Activated CD8-positive, alpha-beta memory T cell treated with anti-CD3 and anti-CD28 coated beads, Interleukin-2, amount 10 ng/mL, durations not matched to agents 7 days and 5 days (primary cell): ENCODE measurements at regions not wholly inside any gene's neighbourhood (a gene's known extent, or its start where the extent isn't known, plus 50 kb on each side); places are given as distances from the start of the nearest gene placed in this dataset.
"Not testable (repeated sequence)": the region's sequence is repeated elsewhere in the genome, so short reads cannot be mapped to it uniquely, and the experiment has no call there.

ENCODE experiments used
- ATAC-seq: fragments of 150-1000 bp; cut with Tn5 transposase; one replicate; pipeline ENCODE4 v1.10.0; 2021; ENCODE audit warnings: moderate library complexity
- CTCF ChIA-PET: fragments of 350-600 bp; sonication (Branson Sonifier 250); formaldehyde crosslinking; loops from one replicate; lab custom pipeline; 2021; ENCODE audit warnings: antibody characterized with exemption; lab: Charles Lee
- DNase-seq: peaks from one replicate; pipeline ENCODE4 v3.0.0-alpha.2; 2020
- H3K27ac Mint-ChIP-seq: one replicate; pipeline ENCODE4 v1.8.0; 2021; ENCODE audit warnings: mild to moderate bottlenecking, mixed read lengths
- H3K27me3 Mint-ChIP-seq: one replicate; pipeline ENCODE4 v1.8.0; 2021; ENCODE audit warnings: mixed read lengths
- H3K36me3 Mint-ChIP-seq: one replicate; pipeline ENCODE4 v1.8.0; 2021; ENCODE audit warnings: mild to moderate bottlenecking, mixed read lengths
- H3K4me1 Mint-ChIP-seq: one replicate; pipeline ENCODE4 v1.8.0; 2021; ENCODE audit warnings: mixed read lengths
- H3K4me3 Mint-ChIP-seq: one replicate; pipeline ENCODE4 v1.8.0; 2021; ENCODE audit warnings: mild to moderate bottlenecking, moderate library complexity, mixed read lengths
- H3K9me3 Mint-ChIP-seq: one replicate; pipeline ENCODE4 v1.8.0; 2022; ENCODE audit warnings: low read depth, mixed read lengths

GRCh38 chr18:25563816-25564683 lies 212.1 kb upstream of the ZNF521 start:
- DNase-seq (no peak), ATAC-seq (no peak)
- no peak overlapping the region for H3K27ac Mint-ChIP-seq
- H3K9me3 Mint-ChIP-seq, result peaks cover 3% of the 10 kb centered on the region
- H3K4me1 Mint-ChIP-seq, result no peaks in the 10 kb centered on the region
- CTCF ChIA-PET, result no interaction called here
- H3K4me3 Mint-ChIP-seq, result no peak overlapping the region
- H3K36me3 Mint-ChIP-seq, result no peaks in the 10 kb centered on the region
- H3K27me3 Mint-ChIP-seq, result no peaks in the 10 kb centered on the region

GRCh38 chr18:25563346-25563745 lies 211.4 kb upstream of the ZNF521 start:
- DNase-seq (no peak), ATAC-seq (no peak)
- Mint-ChIP-seq H3K9me3 (peaks cover 3% of the 10 kb centered on the region), H3K27ac (no peak overlapping the region), H3K4me3 (no peak overlapping the region), H3K27me3 (no peaks in the 10 kb centered on the region), H3K36me3 (no peaks in the 10 kb centered on the region), H3K4me1 (no peaks in the 10 kb centered on the region)
- CTCF ChIA-PET, result no interaction called here

GRCh38 chr18:25561918-25562317 lies 210.0 kb upstream of the ZNF521 start:
- CTCF ChIA-PET, result no interaction called here
- no peak for ATAC-seq
- DNase-seq, result no peak
- H3K9me3 Mint-ChIP-seq, result peaks cover 3% of the 10 kb centered on the region
- no peaks in the 10 kb centered on the region for H3K4me1 Mint-ChIP-seq
- no peak overlapping the region for H3K27ac Mint-ChIP-seq
- no peak overlapping the region for H3K4me3 Mint-ChIP-seq
- no peaks in the 10 kb centered on the region for H3K27me3 Mint-ChIP-seq
- H3K36me3 Mint-ChIP-seq, result no peaks in the 10 kb centered on the region

- H3K36me3 Mint-ChIP-seq, result no peaks in the 10 kb centered on the region
- no peak overlapping the region for H3K27ac Mint-ChIP-seq
- H3K9me3 Mint-ChIP-seq, result no peaks in the 10 kb centered on the region
- no peaks in the 10 kb centered on the region for H3K27me3 Mint-ChIP-seq
- H3K4me1 Mint-ChIP-seq, result no peaks in the 10 kb centered on the region
- no peak for DNase-seq
- no peak overlapping the region for H3K4me3 Mint-ChIP-seq
- no peak for ATAC-seq
- CTCF ChIA-PET, result no interaction called here
Observed at GRCh38 chr18:25560369-25560768, 208.4 kb upstream of the ZNF521 start.

- no peak overlapping the region for H3K4me3 Mint-ChIP-seq
Observed at GRCh38 chr18:25557011-25557410, 205.0 kb upstream of the ZNF521 start.

GRCh38 chr18:25553631-25554263 lies 201.8 kb upstream of the ZNF521 start:
- H3K36me3 Mint-ChIP-seq, result no peaks in the 10 kb centered on the region
- CTCF ChIA-PET, result no interaction called here
- DNase-seq (no peak), ATAC-seq (no peak)
- no peak overlapping the region for H3K4me3 Mint-ChIP-seq
- H3K27ac Mint-ChIP-seq, result no peak overlapping the region
- H3K9me3 Mint-ChIP-seq, result no peaks in the 10 kb centered on the region
- no peaks in the 10 kb centered on the region for H3K27me3 Mint-ChIP-seq
- H3K4me1 Mint-ChIP-seq, result no peaks in the 10 kb centered on the region

More at GRCh38 chr18:25557011-25557410, 205.0 kb upstream of the ZNF521 start:
- CTCF ChIA-PET, result no interaction called here
- H3K27ac Mint-ChIP-seq, result no peak overlapping the region
- ATAC-seq (no peak), DNase-seq (no peak)
- no peaks in the 10 kb centered on the region for H3K27me3 Mint-ChIP-seq
- H3K4me1 Mint-ChIP-seq, result no peaks in the 10 kb centered on the region
- no peaks in the 10 kb centered on the region for H3K36me3 Mint-ChIP-seq
- no peaks in the 10 kb centered on the region for H3K9me3 Mint-ChIP-seq

DNA sequence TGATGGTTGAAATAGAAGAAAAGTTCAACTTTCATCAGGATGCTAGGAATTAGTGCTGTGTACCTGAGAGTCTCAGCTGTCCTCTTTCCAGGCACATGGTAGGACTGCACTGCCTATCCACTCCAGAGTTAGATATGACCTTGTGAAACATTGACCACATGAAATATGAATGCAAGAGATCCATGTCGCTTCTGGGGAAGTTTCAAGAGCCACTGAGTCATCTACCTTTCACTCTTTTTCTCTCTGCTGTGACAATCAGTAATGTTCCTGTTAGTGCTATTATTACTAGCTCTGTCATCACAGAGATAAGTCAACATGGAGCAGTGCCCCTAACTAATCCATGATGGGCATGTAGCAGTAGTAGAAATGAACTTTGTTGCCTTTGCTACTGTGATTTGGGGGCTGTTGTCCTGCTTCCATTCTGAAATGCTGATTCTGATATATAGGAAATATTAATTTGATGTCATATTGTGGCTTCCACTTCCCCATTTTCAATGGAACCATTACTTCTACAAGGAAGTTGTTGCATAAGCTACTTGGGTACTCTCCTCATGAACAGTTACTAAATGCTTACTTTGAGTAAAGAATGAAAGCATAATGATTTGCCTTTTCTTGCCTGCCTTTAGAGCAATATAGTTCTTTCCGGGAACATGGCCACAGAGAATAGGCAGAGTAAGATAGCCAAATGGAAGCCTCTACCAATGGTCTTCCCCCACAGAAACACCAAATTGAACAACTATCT lies 192.8 kb upstream of the ZNF521 start:
- DNase-seq (no peak), ATAC-seq (no peak)
- no peaks in the 10 kb centered on the region for H3K4me1 Mint-ChIP-seq
- CTCF ChIA-PET, result no interaction called here
- H3K27ac Mint-ChIP-seq, result no peak overlapping the region
- H3K36me3 Mint-ChIP-seq, result no peaks in the 10 kb centered on the region
- H3K4me3 Mint-ChIP-seq, result no peak overlapping the region
- no peaks in the 10 kb centered on the region for H3K9me3 Mint-ChIP-seq
- no peaks in the 10 kb centered on the region for H3K27me3 Mint-ChIP-seq

- no peak overlapping the region for H3K27ac Mint-ChIP-seq
- H3K9me3 Mint-ChIP-seq, result no peaks in the 10 kb centered on the region
- DNase-seq, result no peak
- CTCF ChIA-PET, result no interaction called here
- no peaks in the 10 kb centered on the region for H3K36me3 Mint-ChIP-seq
- H3K4me3 Mint-ChIP-seq, result no peak overlapping the region
- H3K27me3 Mint-ChIP-seq, result no peaks in the 10 kb centered on the region
- ATAC-seq, result no peak
- no peaks in the 10 kb centered on the region for H3K4me1 Mint-ChIP-seq
Observed at GRCh38 chr18:25538175-25538922, 186.4 kb upstream of the ZNF521 start.

- CTCF ChIA-PET, result no interaction called here
- ATAC-seq, result no peak
Observed at GRCh38 chr18:25535495-25535894, 183.5 kb upstream of the ZNF521 start.

DNA sequence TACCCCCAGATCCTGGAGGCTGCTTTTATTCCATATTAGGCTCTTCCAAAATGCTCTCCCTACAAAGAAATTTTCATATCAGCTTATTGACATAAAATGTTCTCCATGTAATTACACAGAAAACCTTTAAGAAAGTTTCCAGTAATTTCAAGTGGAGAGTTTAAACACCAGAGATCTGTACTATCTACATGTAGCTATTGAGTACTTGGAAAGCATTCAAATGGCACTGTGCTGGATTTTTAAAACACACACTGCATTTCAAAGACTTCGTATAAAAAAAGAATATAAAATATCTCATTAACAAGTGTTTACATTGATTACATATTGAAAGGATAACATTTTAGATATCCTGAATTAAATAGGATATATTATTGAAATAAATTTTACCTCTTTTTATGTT lies 182.4 kb upstream of the ZNF521 start:
- CTCF ChIA-PET, result no interaction called here
- no peaks in the 10 kb centered on the region for H3K9me3 Mint-ChIP-seq

More at GRCh38 chr18:25535495-25535894, 183.5 kb upstream of the ZNF521 start:
- H3K27ac Mint-ChIP-seq, result no peak overlapping the region
- H3K9me3 Mint-ChIP-seq, result no peaks in the 10 kb centered on the region
- no peaks in the 10 kb centered on the region for H3K36me3 Mint-ChIP-seq
- no peak for DNase-seq
- no peaks in the 10 kb centered on the region for H3K27me3 Mint-ChIP-seq
- no peak overlapping the region for H3K4me3 Mint-ChIP-seq
- H3K4me1 Mint-ChIP-seq, result no peaks in the 10 kb centered on the region

DNA sequence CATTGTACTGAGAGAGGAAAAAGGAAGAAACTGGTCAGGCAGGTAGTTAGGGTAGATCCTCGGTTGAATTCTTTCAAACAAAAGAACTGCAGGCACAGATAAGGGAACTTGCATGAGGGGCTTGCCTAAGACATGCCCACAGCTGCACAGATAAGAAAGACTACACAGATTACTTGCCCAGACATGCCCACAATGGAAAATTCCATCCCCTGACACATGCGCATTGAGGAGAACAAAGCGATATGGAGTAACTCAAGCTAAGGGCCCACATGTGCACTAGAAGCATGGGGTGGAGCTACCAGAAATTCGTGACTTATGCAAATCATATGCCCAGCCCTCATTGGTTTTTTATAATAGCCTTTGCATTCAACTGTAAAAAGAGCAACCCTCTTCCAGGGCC lies 181.3 kb upstream of the ZNF521 start:
- Mint-ChIP-seq H3K36me3 (no peaks in the 10 kb centered on the region), H3K27me3 (no peaks in the 10 kb centered on the region), H3K4me1 (no peaks in the 10 kb centered on the region), H3K9me3 (no peaks in the 10 kb centered on the region), H3K27ac (no peak overlapping the region), H3K4me3 (no peak overlapping the region)
- DNase-seq, result no peak
- ATAC-seq, result no peak
- CTCF ChIA-PET, result no interaction called here

More for the DNA sequence above, 182.4 kb upstream of the ZNF521 start:
- Mint-ChIP-seq H3K4me1 (no peaks in the 10 kb centered on the region), H3K36me3 (no peaks in the 10 kb centered on the region), H3K4me3 (no peak overlapping the region), H3K27me3 (no peaks in the 10 kb centered on the region), H3K27ac (no peak overlapping the region)
- no peak for DNase-seq
- ATAC-seq, result no peak

DNA sequence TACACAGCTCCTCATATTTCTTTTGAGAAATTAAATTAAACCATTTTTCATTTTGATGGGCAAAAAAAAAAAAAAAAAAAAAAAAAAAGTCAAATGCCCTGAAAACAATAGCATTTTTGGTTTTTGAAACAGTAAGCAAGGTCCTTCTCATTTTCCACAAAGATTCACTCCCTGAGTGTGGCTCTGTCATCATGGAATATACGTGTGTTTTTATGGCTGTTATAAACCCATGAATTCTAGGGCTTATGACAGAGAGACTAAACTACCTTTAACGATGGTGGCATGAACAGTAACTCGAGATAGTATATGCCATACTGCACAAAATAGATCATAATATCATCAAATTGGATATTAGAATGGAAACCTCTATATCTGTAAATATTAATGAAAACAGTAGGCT lies 179.2 kb upstream of the ZNF521 start:
- no peak overlapping the region for H3K27ac Mint-ChIP-seq
- no peak overlapping the region for H3K4me3 Mint-ChIP-seq
- CTCF ChIA-PET, result interaction anchor here (0.7 kb wide), 1 partner anchor 347 kb away, joined by 4 read pairs; no protein-coding TSS in a partner anchor
- H3K4me1 Mint-ChIP-seq, result no peaks in the 10 kb centered on the region
- DNase-seq (no peak), ATAC-seq (no peak)
- no peaks in the 10 kb centered on the region for H3K27me3 Mint-ChIP-seq
- H3K36me3 Mint-ChIP-seq, result no peaks in the 10 kb centered on the region
- no peaks in the 10 kb centered on the region for H3K9me3 Mint-ChIP-seq

- H3K9me3 Mint-ChIP-seq, H3K36me3 Mint-ChIP-seq, H3K27me3 Mint-ChIP-seq, CTCF ChIA-PET, ATAC-seq, H3K4me3 Mint-ChIP-seq, DNase-seq, H3K4me1 Mint-ChIP-seq, H3K27ac Mint-ChIP-seq: not testable (repeated sequence)
Observed at GRCh38 chr18:25525789-25526188, 173.8 kb upstream of the ZNF521 start.
